Activated CD8-positive, alpha-beta T cell treated with anti-CD3 and anti-CD28 coated beads, Interleukin-2, amount 10 ng/mL, durations not matched to agents 7 days and 5 days (primary cell): ENCODE measurements at regions not wholly inside any gene's neighbourhood (a gene's known extent, or its start where the extent isn't known, plus 50 kb on each side); places are given as distances from the start of the nearest gene placed in this dataset.

ENCODE experiments used
- ATAC-seq: fragments of 150-1000 bp; cut with Tn5 transposase; one replicate; pipeline ENCODE4 v1.10.0; 2021; ENCODE audit warnings: moderate library complexity
- CTCF ChIA-PET: fragments of 350-600 bp; sonication (Branson Sonifier 250); formaldehyde crosslinking; loops from one replicate; lab custom pipeline; 2021; ENCODE audit warnings: antibody characterized with exemption; lab: Charles Lee
- POLR2A ChIA-PET: fragments of 350-600 bp; sonication (Branson Sonifier 250); formaldehyde crosslinking; loops from one replicate; lab custom pipeline; 2021; ENCODE audit warnings: antibody characterized with exemption; lab: Charles Lee
- DNase-seq: peaks from one replicate; pipeline ENCODE4 v3.0.0-alpha.2; 2020
- H3K27ac Mint-ChIP-seq: one replicate; pipeline ENCODE4 v1.8.0; 2021; ENCODE audit warnings: mild to moderate bottlenecking, mixed read lengths
- H3K27me3 Mint-ChIP-seq: one replicate; pipeline ENCODE4 v1.8.0; 2021; ENCODE audit warnings: low read depth, mixed read lengths
- H3K36me3 Mint-ChIP-seq: one replicate; pipeline ENCODE4 v1.8.0; 2021; ENCODE audit warnings: low read depth, mixed read lengths
- H3K4me1 Mint-ChIP-seq: one replicate; pipeline ENCODE4 v1.8.0; 2021; ENCODE audit warnings: low read depth, mixed read lengths
- H3K4me3 Mint-ChIP-seq: one replicate; pipeline ENCODE4 v1.8.0; 2021; ENCODE audit warnings: mild to moderate bottlenecking, mixed read lengths
- H3K9me3 Mint-ChIP-seq: one replicate; pipeline ENCODE4 v1.8.0; 2022; ENCODE audit warnings: mixed read lengths; ENCODE audit not compliant: insufficient read depth

DNA sequence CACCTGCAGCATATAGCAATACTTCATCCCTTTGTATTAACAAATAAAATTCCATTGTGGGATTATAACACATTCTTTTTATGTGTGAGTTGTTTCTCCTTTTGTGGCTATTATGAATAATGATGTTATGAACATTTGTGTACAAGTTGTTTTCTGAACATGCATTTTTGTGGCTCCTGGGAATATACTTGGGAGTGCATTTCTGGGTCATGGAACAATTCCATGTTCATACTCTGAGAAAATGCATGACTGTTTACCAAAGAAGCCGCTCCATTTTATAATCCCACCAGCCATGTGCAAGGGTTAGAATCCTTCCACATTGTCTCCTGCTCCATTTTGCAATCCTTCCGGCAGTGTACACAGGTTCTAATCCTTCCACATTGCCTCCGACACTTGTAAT is 713.8 kb downstream of the TBC1D22A start:
- POLR2A ChIA-PET, result no interaction called here
- Mint-ChIP-seq H3K27me3 (peaks cover 6% of the 10 kb centered on the region), H3K4me1 (peaks cover 9% of the 10 kb centered on the region), H3K36me3 (no peaks in the 10 kb centered on the region), H3K9me3 (no peaks in the 10 kb centered on the region), H3K4me3 (no peak overlapping the region), H3K27ac (no peak overlapping the region)
- CTCF ChIA-PET, result no interaction called here
- ATAC-seq (no peak), DNase-seq (no peak)

DNA sequence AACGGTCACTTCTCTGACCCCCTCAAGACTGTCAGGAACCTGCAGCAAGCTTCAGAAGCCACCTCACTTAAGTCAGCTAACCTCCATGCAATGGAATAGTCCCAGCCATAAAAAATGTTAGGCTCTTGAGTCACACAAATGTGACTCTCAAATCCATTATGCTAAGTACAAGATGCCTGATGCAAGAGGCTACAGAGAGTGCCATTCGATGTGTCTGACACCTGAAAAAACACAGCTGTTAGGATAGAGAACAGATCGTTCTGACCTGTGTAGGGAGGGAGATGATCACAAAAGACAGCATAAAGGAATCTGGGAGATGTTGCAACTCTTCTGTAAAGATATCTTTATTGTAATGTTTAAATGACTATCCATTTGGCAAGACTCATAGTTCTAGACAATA is 712.4 kb downstream of the TBC1D22A start:
- Mint-ChIP-seq H3K36me3 (no peaks in the 10 kb centered on the region), H3K4me1 (peaks cover 9% of the 10 kb centered on the region), H3K9me3 (no peaks in the 10 kb centered on the region), H3K4me3 (no peak overlapping the region), H3K27me3 (peaks cover 6% of the 10 kb centered on the region), H3K27ac (no peak overlapping the region)
- no peak for ATAC-seq
- CTCF ChIA-PET, result no interaction called here
- DNase-seq, result no peak
- POLR2A ChIA-PET, result no interaction called here

DNA sequence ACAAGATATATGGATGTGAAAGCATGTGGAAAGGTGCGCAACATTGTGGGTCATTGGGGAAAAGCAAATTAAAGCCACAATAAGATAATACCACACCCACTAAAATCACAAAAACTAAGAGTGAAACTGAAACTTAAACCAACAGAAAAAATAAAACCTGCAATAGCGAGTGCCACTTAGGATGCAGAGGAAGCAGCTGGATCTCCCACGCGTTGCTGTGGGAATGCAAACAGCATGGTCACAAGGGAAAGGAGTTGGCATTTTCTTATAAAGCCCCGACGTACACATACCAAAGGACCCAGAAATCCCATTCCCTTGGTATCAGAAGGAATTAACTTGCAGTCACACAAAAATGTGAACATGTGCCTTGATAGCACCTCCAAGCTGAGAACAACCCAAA is 712.0 kb downstream of the TBC1D22A start:
- ATAC-seq (no peak), DNase-seq (no peak)
- Mint-ChIP-seq H3K4me1 (peaks cover 9% of the 10 kb centered on the region), H3K36me3 (no peaks in the 10 kb centered on the region), H3K9me3 (no peaks in the 10 kb centered on the region), H3K27me3 (peaks cover 6% of the 10 kb centered on the region), H3K4me3 (no peak overlapping the region), H3K27ac (no peak overlapping the region)
- ChIA-PET CTCF (no interaction called here), POLR2A (no interaction called here)

DNA sequence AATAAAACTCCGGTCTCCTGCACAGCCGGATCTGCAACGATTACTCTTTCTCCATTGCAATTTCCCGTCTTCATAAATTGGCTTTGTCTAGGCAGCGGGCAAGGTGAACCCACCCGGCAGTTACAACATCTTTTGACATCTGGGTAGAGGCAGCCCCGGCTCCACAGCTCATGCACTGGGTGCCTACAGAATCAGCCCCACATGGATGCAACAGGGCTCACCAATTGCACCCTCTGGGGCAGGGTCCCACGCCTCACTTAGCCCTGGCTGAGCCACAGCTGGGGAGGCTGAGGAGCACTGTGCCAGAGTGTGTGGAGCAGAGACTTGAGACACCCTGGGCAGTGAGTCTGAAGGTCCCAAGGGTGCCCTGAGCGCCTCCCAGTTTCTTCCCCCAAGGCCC is 710.2 kb downstream of the TBC1D22A start:
- POLR2A ChIA-PET, result no interaction called here
- no peaks in the 10 kb centered on the region for H3K36me3 Mint-ChIP-seq
- peaks cover 9% of the 10 kb centered on the region for H3K4me1 Mint-ChIP-seq
- CTCF ChIA-PET, result no interaction called here
- H3K27me3 Mint-ChIP-seq, result peaks cover 6% of the 10 kb centered on the region
- no peak overlapping the region for H3K27ac Mint-ChIP-seq
- no peak for DNase-seq
- H3K4me3 Mint-ChIP-seq, result no peak overlapping the region
- no peaks in the 10 kb centered on the region for H3K9me3 Mint-ChIP-seq
- no peak for ATAC-seq

DNA sequence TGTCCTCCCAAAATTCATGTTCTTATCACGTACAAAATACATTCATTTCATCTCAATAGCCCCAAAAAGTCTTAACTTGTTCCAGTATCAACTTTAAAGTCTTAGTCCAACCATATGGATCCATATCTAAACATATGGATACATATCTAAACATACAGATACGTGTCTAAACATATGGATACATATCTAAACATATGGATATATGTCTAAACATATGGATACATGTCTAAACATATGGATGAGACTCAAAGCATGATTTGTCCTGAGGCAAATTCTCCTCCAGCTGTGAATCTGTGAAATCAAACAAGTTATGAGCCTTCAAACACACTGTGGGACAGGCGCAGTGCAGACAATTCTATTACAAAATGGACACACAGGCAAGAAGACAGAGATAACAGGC is 709.0 kb downstream of the TBC1D22A start:
- Mint-ChIP-seq H3K27ac (no peak overlapping the region), H3K4me3 (no peak overlapping the region), H3K36me3 (no peaks in the 10 kb centered on the region), H3K4me1 (peaks cover 9% of the 10 kb centered on the region), H3K9me3 (peaks cover 4% of the 10 kb centered on the region), H3K27me3 (peaks cover 4% of the 10 kb centered on the region)
- ATAC-seq, result no peak
- POLR2A ChIA-PET, result no interaction called here
- DNase-seq, result no peak
- CTCF ChIA-PET, result no interaction called here

DNA sequence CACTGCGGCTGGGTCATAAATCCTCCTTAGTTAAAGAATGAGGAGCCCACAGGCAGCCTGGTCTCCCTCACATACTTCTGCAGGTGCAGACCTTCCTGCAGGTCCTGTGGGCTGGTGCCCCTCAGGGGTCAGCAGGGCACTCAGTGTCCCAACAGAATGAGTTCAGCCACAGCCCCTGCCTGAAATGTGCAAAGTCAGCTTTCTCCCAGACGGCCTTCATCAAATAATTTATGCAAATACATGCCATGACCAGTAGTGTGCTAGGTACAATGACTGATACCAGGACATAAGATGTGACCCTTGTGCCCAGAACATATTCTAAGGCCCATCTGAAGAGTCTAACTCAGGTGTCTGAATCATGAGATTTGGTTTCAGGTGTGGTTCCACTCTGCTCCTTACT is 703.4 kb downstream of the TBC1D22A start:
- CTCF ChIA-PET, result no interaction called here
- Mint-ChIP-seq H3K27ac (no peak overlapping the region), H3K9me3 (peaks cover 11% of the 10 kb centered on the region), H3K36me3 (no peaks in the 10 kb centered on the region), H3K4me3 (no peak overlapping the region), H3K27me3 (no peaks in the 10 kb centered on the region), H3K4me1 (no peaks in the 10 kb centered on the region)
- POLR2A ChIA-PET, result no interaction called here
- ATAC-seq, result no peak
- DNase-seq, result no peak

DNA sequence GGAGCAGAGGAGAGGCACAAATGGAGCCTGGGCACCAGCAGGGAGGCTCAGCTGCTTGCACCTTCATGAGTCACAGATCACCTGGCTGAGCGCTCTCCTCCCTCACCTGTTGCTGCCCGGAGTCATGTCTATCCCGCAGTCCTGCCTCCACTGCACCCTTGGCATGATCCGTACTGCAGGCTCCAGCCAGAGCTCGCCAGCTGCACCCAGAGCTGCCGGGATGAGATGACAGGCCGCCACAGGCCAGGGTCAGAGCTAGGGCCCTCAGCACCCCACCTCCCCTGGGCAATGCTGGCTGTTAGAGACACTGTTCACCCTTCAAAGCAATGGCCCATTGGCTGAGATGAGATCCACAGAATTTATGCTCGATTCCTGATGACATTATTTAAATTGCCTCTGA is 702.8 kb downstream of the TBC1D22A start:
- ChIA-PET POLR2A (no interaction called here), CTCF (no interaction called here)
- ATAC-seq, result no peak
- no peaks in the 10 kb centered on the region for H3K27me3 Mint-ChIP-seq
- H3K4me1 Mint-ChIP-seq, result no peaks in the 10 kb centered on the region
- no peaks in the 10 kb centered on the region for H3K36me3 Mint-ChIP-seq
- no peak overlapping the region for H3K27ac Mint-ChIP-seq
- no peak for DNase-seq
- H3K9me3 Mint-ChIP-seq, result peaks cover 11% of the 10 kb centered on the region
- no peak overlapping the region for H3K4me3 Mint-ChIP-seq

DNA sequence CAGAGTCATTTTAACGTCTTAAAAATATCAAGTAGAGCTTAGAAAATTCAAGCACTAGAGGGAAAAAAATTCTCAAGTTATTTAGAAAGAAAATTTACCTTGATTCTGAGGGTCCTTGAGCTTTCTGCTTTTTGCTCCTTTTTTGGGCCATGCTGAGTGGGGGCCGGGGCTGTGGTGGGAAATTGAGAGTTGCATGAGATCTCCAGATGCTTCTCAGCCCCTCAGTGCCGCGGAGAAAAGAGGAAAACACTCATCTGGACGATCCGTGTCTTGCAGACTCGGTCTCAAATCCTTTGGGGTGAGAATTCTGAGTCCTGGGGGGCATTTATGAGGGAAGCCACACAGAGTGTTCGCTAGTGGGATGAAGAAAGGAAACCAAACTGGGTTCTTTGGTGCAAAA is 700.8 kb downstream of the TBC1D22A start:
- Mint-ChIP-seq H3K27ac (no peak overlapping the region), H3K9me3 (peaks cover 11% of the 10 kb centered on the region), H3K27me3 (no peaks in the 10 kb centered on the region), H3K4me3 (no peak overlapping the region), H3K36me3 (no peaks in the 10 kb centered on the region), H3K4me1 (no peaks in the 10 kb centered on the region)
- ChIA-PET CTCF (no interaction called here), POLR2A (interaction anchor here (0.5 kb wide), 1 partner anchor 670 kb away, joined by 3 read pairs; no protein-coding TSS in a partner anchor)
- DNase-seq (no peak), ATAC-seq (no peak)

DNA sequence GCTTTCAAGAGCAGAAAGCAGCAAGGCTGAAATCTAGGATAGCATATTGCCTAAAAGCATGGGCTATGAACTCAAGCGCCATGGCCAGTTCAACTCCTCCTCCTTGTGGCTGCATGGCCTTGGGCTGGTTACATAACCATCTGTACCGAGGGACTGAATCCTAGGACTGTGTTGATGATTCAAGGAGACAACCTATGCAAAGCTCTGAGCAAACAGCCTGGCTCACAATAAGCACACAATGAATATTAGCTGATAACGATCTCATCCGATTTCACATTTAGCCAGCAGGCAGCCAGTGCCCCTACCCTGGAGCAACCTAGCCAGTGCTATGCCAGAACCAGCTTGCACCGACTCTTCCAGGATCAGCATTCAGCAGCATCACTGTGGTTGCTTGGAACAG is 698.4 kb downstream of the TBC1D22A start:
- Mint-ChIP-seq H3K4me1 (no peaks in the 10 kb centered on the region), H3K27me3 (no peaks in the 10 kb centered on the region), H3K36me3 (no peaks in the 10 kb centered on the region), H3K27ac (no peak overlapping the region), H3K4me3 (no peak overlapping the region), H3K9me3 (peaks cover 4% of the 10 kb centered on the region)
- POLR2A ChIA-PET, result no interaction called here
- DNase-seq (no peak), ATAC-seq (no peak)
- CTCF ChIA-PET, result no interaction called here

DNA sequence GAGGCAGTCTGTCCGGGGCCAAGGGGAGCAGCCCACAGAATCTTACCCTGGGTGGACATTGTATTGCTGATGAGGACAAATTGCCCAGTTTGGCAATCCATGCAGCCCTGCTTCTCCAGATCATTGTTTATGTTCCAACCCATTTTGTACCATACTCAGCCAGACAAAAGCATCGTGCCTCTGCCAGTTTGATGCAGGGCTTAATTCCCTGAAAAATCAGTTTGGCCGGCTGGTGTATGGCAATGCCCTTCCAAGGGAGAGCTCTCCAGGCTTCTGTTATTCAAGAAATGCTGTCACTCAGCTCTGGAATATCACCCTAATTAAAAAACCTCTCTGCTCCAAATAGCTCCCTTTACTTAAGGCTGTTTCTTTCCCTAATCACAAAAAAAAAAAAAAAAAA is 697.7 kb downstream of the TBC1D22A start:
- Mint-ChIP-seq H3K27ac (no peak overlapping the region), H3K9me3 (peaks cover 6% of the 10 kb centered on the region), H3K4me3 (no peak overlapping the region), H3K4me1 (no peaks in the 10 kb centered on the region), H3K36me3 (no peaks in the 10 kb centered on the region), H3K27me3 (no peaks in the 10 kb centered on the region)
- DNase-seq (no peak), ATAC-seq (no peak)
- POLR2A ChIA-PET, result no interaction called here
- CTCF ChIA-PET, result no interaction called here

DNA sequence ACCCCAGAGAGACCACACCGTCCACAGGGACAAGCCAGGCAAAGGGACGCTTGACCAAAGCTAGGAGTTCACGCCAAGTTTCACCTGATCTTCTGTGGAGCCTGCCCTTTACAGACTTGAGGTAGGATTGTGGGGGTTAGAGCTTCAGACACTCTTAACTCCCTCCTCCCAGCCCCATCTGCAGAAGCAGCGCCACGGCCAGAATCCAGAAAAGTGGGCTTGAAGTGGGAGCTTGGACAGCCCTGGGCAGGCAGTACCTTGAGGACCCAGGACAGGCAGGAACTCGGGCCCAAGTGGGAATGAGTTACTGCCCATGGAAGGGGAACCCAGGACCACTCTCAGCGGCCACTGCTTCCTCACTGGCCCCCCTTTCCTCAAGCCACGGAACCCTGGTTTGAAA is 695.9 kb downstream of the TBC1D22A start:
- no peaks in the 10 kb centered on the region for H3K36me3 Mint-ChIP-seq
- POLR2A ChIA-PET, result no interaction called here
- DNase-seq (no peak), ATAC-seq (no peak)
- no peak overlapping the region for H3K27ac Mint-ChIP-seq
- H3K4me1 Mint-ChIP-seq, result no peaks in the 10 kb centered on the region
- H3K4me3 Mint-ChIP-seq, result no peak overlapping the region
- CTCF ChIA-PET, result no interaction called here
- H3K27me3 Mint-ChIP-seq, result no peaks in the 10 kb centered on the region
- H3K9me3 Mint-ChIP-seq, result peaks cover 13% of the 10 kb centered on the region

DNA sequence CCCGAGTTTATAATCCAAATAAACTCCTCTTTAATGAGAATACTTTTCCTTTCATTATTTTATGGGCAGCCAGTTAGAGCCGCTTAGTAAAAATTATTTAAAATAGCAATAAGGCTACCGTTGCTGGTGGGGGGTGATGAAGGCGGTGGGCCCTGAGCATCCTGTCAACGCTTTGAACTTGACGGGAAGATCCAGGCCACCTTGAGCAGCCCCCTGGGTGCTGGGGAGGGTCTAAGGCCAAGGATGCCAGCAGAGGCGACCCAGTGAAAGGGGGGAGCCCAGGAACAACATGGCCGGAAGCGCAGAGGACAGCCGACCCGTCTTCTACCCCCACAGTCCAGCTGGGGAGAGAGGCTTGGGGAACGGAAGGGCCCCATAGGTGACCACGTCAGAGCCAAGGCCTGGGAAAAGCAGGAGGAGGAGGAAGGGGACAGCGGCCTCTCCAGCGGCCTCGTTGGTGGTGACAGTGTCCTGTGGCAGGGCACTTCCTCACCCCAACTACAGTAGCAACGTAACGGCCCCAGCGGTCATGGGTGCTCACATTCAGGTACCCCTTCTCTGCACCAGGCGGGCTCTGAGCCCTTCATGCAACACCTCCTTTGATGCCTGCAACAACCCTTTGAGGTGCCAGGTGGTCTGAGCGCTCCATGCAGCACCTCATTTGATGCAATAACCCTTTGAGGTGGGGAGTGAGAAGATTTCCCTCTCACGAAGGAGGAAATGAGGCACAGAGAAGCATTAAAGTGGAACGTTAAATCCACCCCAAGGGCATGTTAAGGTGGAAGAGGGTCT is 695.3 kb downstream of the TBC1D22A start:
- DNase-seq, result no peak
- Mint-ChIP-seq H3K36me3 (no peaks in the 10 kb centered on the region), H3K4me1 (no peaks in the 10 kb centered on the region), H3K27ac (no peak overlapping the region), H3K27me3 (no peaks in the 10 kb centered on the region), H3K4me3 (no peak overlapping the region), H3K9me3 (peaks cover 19% of the 10 kb centered on the region)
- no peak for ATAC-seq
- CTCF ChIA-PET, result no interaction called here
- POLR2A ChIA-PET, result no interaction called here

DNA sequence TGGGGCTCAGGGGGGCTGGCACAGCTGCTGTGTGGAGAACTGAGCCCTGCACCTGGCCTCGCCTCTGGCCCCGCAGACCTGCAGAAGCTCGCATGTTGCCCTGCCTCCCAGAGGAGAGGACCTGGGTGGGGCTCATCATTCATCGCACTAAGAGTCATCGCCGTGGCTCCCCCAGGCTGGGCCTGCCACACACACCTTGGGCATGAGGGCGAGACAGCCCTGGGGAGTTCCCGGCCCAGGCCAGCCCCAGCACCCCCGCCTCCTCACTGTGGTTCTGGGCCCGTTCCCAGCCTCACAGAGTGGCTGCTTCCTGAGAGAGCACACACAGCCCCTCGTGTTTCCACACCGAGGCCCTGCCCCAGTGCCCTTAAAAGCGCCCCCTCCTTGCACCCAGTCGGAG is 694.6 kb downstream of the TBC1D22A start:
- no peak overlapping the region for H3K27ac Mint-ChIP-seq
- no peaks in the 10 kb centered on the region for H3K27me3 Mint-ChIP-seq
- no peak overlapping the region for H3K4me3 Mint-ChIP-seq
- H3K9me3 Mint-ChIP-seq, result peaks cover 19% of the 10 kb centered on the region
- ChIA-PET CTCF (no interaction called here), POLR2A (no interaction called here)
- no peaks in the 10 kb centered on the region for H3K4me1 Mint-ChIP-seq
- no peak for ATAC-seq
- H3K36me3 Mint-ChIP-seq, result no peaks in the 10 kb centered on the region
- DNase-seq, result no peak
